GM23338 (cell line): ENCODE measurements at regions not wholly inside any gene's neighbourhood (a gene's known extent, or its start where the extent isn't known, plus 50 kb on each side); places are given as distances from the start of the nearest gene placed in this dataset.

Source experiments
- ATAC-seq: fragments of 200-7000 bp; cut with Tn5 transposase; 3 replicates; pipeline ENCODE4 v1.9.1; 2020
- DNase-seq: peaks from one replicate; pipeline ENCODE4 v3.0.0-alpha.2; 2015; ENCODE audit warnings: low spot score
- H2AFZ ChIP-seq: fragments of 200-600 bp; sonication (generic); 2 replicates; pipeline ENCODE4 v1.8.0; 2016; ENCODE audit warnings: antibody characterized with exemption, mild to moderate bottlenecking, moderate library complexity
- H3F3A ChIP-seq: fragments of 200-600 bp; sonication (generic); replicated peaks from 2 replicates; pipeline ENCODE4 v1.8.0; 2017; ENCODE audit warnings: antibody characterized with exemption, mixed run types, low read depth
- H3K27ac ChIP-seq: fragments of 200-600 bp; sonication (generic); 2 replicates; pipeline ENCODE4 v1.6.1; 2016; ENCODE audit warnings: low read depth
- H3K27me3 ChIP-seq: fragments of 200-600 bp; sonication (generic); 2 replicates; pipeline ENCODE4 v1.8.0; 2016; ENCODE audit warnings: mild to moderate bottlenecking, mixed run types, moderate library complexity; ENCODE audit not compliant: insufficient read depth
- H3K36me3 ChIP-seq: fragments of 200-600 bp; sonication (generic); 2 replicates; pipeline ENCODE4 v1.8.0; 2016; ENCODE audit warnings: mild to moderate bottlenecking; ENCODE audit not compliant: insufficient read depth
- H3K4me1 ChIP-seq: fragments of 200-600 bp; sonication (generic); 2 replicates; pipeline ENCODE4 v1.8.0; 2016; ENCODE audit warnings: mild to moderate bottlenecking, moderate library complexity; ENCODE audit not compliant: insufficient read depth
- H3K4me2 ChIP-seq: fragments of 200-600 bp; sonication (generic); 2 replicates; pipeline ENCODE4 v1.7.1; 2017; ENCODE audit warnings: mixed run types
- H3K4me3 ChIP-seq: fragments of 200-600 bp; sonication (generic); 2 replicates; pipeline ENCODE4 v1.6.1; 2016; ENCODE audit warnings: mixed run types
- H3K79me2 ChIP-seq: fragments of 200-600 bp; sonication (generic); replicated peaks from 2 replicates; pipeline ENCODE4 v1.8.0; 2017; ENCODE audit warnings: mild to moderate bottlenecking; ENCODE audit not compliant: insufficient read depth
- H3K9me2 ChIP-seq: fragments of 200-600 bp; sonication (generic); 2 replicates; pipeline ENCODE4 v1.8.0; 2017; ENCODE audit not compliant: insufficient read depth
- H4K20me1 ChIP-seq: fragments of 200-600 bp; sonication (generic); replicated peaks from 2 replicates; pipeline ENCODE4 v1.8.0; 2017; ENCODE audit warnings: mild to moderate bottlenecking; ENCODE audit not compliant: insufficient read depth
- H3K27ac Mint-ChIP-seq: 2 replicates; pipeline ENCODE4 v1.8.0; 2020; ENCODE audit warnings: inconsistent platforms, mild to moderate bottlenecking, moderate library complexity, mixed read lengths
- H3K27me3 Mint-ChIP-seq: 3 replicates; pipeline ENCODE4 v1.8.0; 2022; ENCODE audit warnings: low read depth, mild to moderate bottlenecking, moderate library complexity, mixed read lengths, inconsistent platforms; ENCODE audit not compliant: insufficient read depth, poor library complexity
- H3K36me3 Mint-ChIP-seq: 3 replicates; pipeline ENCODE4 v1.8.0; 2021; ENCODE audit warnings: low read depth, mild to moderate bottlenecking, inconsistent platforms, moderate library complexity, mixed read lengths
- H3K4me1 Mint-ChIP-seq: 3 replicates; pipeline ENCODE4 v1.8.0; 2020; ENCODE audit warnings: mild to moderate bottlenecking, inconsistent platforms, mixed read lengths
- H3K4me3 Mint-ChIP-seq: 3 replicates; pipeline ENCODE4 v1.8.0; 2021; ENCODE audit warnings: moderate library complexity, mild to moderate bottlenecking, inconsistent platforms, mixed read lengths
- H3K9me3 Mint-ChIP-seq: 3 replicates; pipeline ENCODE4 v1.8.0; 2020; ENCODE audit warnings: moderate library complexity, mild to moderate bottlenecking, inconsistent platforms, mixed read lengths
- CREB1 ChIP-seq: fragments of 250-450 bp; sonication (Bioruptor Pico); IDR thresholded peaks from 2 replicates; pipeline ENCODE4 v1.5.0; 2020; ENCODE audit warnings: low read depth, mild to moderate bottlenecking, moderate library complexity
- CTCF ChIP-seq, 2 experiments: fragments of 200-600 bp in 1 of 2; sonication (generic) in 1 of 2; conservative IDR thresholded peaks; 2 replicates each; pipeline versions ENCODE4 v1.5.1 to v1.6.1; 2016 to 2017; ENCODE audit warnings: antibody characterized with exemption in 2 of 2, low read depth in 2 of 2, mild to moderate bottlenecking in 2 of 2, moderate library complexity in 1 of 2
- ETS1 ChIP-seq: IDR thresholded peaks from 2 replicates; pipeline ENCODE4 v1.6.1; 2016; ENCODE audit warnings: antibody characterized with exemption
- EZH2 ChIP-seq: fragments of 200-600 bp; sonication (generic); IDR thresholded peaks from one replicate; pipeline ENCODE4 v1.8.0; 2017; ENCODE audit warnings: antibody characterized with exemption, mild to moderate bottlenecking, low read depth; ENCODE audit not compliant: unreplicated experiment
- EZH2phosphoT487 ChIP-seq: fragments of 200-600 bp; sonication (generic); IDR thresholded peaks from one replicate; pipeline ENCODE4 v1.8.1; 2018; ENCODE audit warnings: antibody characterized with exemption; ENCODE audit not compliant: unreplicated experiment
- JUNB ChIP-seq: IDR thresholded peaks from one replicate; pipeline ENCODE4 v1.6.1; 2016; ENCODE audit warnings: antibody characterized with exemption; ENCODE audit not compliant: unreplicated experiment
- NANOG ChIP-seq: IDR thresholded peaks from 2 replicates; pipeline ENCODE4 v1.6.1; 2016; ENCODE audit warnings: antibody characterized with exemption, borderline replicate concordance
- POLR2AphosphoS5 ChIP-seq: IDR thresholded peaks from 2 replicates; pipeline ENCODE4 v1.6.1; 2016; ENCODE audit warnings: antibody characterized with exemption, low read depth
- REST ChIP-seq: IDR thresholded peaks from one replicate; pipeline ENCODE4 v1.6.1; 2018; ENCODE audit warnings: antibody characterized with exemption; ENCODE audit not compliant: unreplicated experiment
- STAT1 ChIP-seq: IDR thresholded peaks from one replicate; pipeline ENCODE4 v1.6.1; 2016; ENCODE audit warnings: antibody characterized with exemption; ENCODE audit not compliant: unreplicated experiment
- ZNF114 ChIP-seq: fragments of 250-450 bp; sonication (Bioruptor Pico); IDR thresholded peaks from 2 replicates; pipeline ENCODE4 v1.5.0; 2020; ENCODE audit warnings: mild to moderate bottlenecking, moderate library complexity
- ZNF331 ChIP-seq: fragments of 250-450 bp; sonication (Bioruptor Pico); IDR thresholded peaks from 2 replicates; pipeline ENCODE4 v1.5.0; 2020; ENCODE audit warnings: low read depth, mild to moderate bottlenecking, moderate library complexity
- ZNF462 ChIP-seq: fragments of 250-450 bp; sonication (Bioruptor Pico); IDR thresholded peaks from 2 replicates; pipeline ENCODE4 v1.5.0; 2020; ENCODE audit warnings: mild to moderate bottlenecking, moderate library complexity

GRCh38 chr6:25166955-25167748 lies 112.0 kb upstream of the CARMIL1 start:
- H3K9me3 Mint-ChIP-seq: no peaks in the 10 kb centered on the region
- no peak for ATAC-seq
- H4K20me1 ChIP-seq: no peaks in the 10 kb centered on the region
- no peak overlapping the region for H3K4me2 ChIP-seq
- H3K27ac ChIP-seq: no peak overlapping the region
- H3K9me2 ChIP-seq: 0 out of 2 replicates have a peak, but pooled peaks cover 4% of the 10 kb centered on the region
- no peak for TF ChIP-seq JUNB
- TF ChIP-seq CREB1: no peak
- TF ChIP-seq ETS1: no peak
- TF ChIP-seq ZNF462 (CRISPR knock-in tag): no peak
- no peak for TF ChIP-seq POLR2AphosphoS5
- no peak for TF ChIP-seq CTCF (conservative IDR thresholded peaks at IDR 0.05; ENCODE audit: low read depth in 2 of 2)
- no peak for TF ChIP-seq EZH2phosphoT487
- no peak for TF ChIP-seq STAT1
- TF ChIP-seq NANOG: no peak
- no peak for TF ChIP-seq EZH2
- no peak for TF ChIP-seq REST
- TF ChIP-seq ZNF331 (CRISPR knock-in tag): no peak
- no peak for TF ChIP-seq ZNF114
- no peak overlapping the region for H3K27ac Mint-ChIP-seq
- H3K27me3 ChIP-seq: no peaks in the 10 kb centered on the region
- no peak overlapping the region for H3K4me3 ChIP-seq
- no peak for DNase-seq
- no peak overlapping the region for H3K4me3 Mint-ChIP-seq
- H2AFZ ChIP-seq: no peak overlapping the region
- no peaks in the 10 kb centered on the region for H3K36me3 ChIP-seq
- H3K36me3 Mint-ChIP-seq: no peaks in the 10 kb centered on the region
- no peaks in the 10 kb centered on the region for H3K4me1 Mint-ChIP-seq
- no peaks in the 10 kb centered on the region for H3K4me1 ChIP-seq
- no peaks in the 10 kb centered on the region for H3K27me3 Mint-ChIP-seq
- no peaks in the 10 kb centered on the region for H3K79me2 ChIP-seq
- no peaks in the 10 kb centered on the region for H3F3A ChIP-seq
